GM21529 (cell line): ENCODE measurements at regions not wholly inside any gene's neighbourhood (a gene's known extent, or its start where the extent isn't known, plus 50 kb on each side); places are given as distances from the start of the nearest gene placed in this dataset.
"Not testable (repeated sequence)": the region's sequence is repeated elsewhere in the genome, so short reads cannot be mapped to it uniquely, and the experiment has no call there.

Source experiments
- ATAC-seq: cut with Tn5 transposase; IDR thresholded peaks from one replicate; pipeline ENCODE4 v1.9.1; 2021; ENCODE audit not compliant: unreplicated experiment

DNA sequence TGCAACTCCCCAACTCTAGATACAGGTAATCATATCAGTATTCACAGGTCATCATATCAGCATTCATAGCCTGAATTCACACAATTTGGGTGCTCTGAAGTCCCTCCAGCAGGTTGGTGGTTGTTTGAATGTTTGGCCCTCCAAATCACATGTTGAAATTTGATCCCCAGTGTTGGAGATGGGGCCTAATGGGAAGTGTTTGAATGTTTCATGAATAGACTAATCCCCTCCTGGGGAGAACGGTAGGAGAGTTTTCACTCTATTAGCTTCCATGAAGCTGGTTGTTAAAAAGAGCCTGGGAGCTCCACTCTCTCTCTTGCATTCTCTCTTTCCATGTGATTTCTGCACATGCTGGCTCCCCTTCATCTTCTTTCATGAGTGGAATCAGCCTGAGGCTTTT is 288.6 kb upstream of the PCDH9 start:
- no peak for ATAC-seq

DNA sequence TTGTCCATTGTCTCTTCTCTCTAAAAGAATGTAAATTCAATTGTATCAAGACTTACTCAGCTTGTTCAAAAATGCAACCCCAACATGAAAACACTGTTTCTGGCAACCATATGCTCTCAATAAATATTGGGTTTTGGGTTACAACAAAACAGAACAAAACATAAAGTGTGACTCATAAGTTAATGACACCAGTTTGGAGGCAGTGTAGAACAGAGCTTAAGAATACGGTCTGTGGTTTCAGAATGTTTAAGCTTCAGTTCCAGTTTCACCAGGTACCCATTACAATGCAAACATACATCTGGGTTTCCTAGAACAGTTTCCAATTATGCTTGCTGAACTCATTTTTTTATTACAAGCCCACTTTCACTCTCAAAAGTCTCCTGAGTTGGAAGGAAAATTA is 285.8 kb upstream of the PCDH9 start:
- ATAC-seq, result peak; percentile 61

DNA sequence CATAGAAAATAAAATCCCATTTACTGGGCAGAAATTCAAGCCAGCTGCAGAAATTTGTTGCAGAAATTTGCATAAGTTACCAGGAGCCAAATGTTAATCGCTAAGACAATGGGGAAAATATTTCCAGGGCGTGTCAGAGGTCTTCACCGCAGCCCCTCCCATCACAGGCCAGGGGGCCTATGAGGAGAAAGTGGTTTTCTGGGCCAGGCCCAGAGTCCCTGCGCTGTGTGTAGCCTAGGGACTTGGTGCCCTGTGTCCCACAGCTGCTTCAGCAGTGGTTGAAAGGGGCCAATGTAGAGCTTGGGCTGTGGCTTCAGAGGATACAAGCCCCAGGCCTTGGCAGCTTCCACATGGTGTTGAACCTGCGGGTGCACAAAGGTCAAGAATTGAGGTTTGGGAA is 278.9 kb upstream of the PCDH9 start:
- no peak for ATAC-seq

DNA sequence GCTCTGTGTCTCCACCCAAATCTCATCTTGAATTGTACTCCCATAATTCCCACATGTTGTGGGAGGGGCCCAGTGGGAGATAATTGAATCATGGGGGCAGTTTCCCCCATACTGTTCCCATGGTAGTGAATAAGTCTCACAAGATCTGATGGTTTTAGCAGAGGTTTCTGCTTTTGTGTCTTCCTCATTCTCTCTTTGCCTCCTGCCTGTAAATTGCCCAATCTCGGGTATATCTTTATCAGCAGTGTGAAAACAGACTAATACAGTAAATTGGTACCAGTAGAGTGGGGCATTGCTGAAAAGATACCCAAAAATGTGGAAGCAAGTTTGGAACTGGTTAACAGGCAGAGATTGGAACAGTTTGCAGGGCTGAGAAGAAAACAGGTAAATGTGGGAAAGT is 278.1 kb upstream of the PCDH9 start:
- ATAC-seq, result not testable (repeated sequence)

DNA sequence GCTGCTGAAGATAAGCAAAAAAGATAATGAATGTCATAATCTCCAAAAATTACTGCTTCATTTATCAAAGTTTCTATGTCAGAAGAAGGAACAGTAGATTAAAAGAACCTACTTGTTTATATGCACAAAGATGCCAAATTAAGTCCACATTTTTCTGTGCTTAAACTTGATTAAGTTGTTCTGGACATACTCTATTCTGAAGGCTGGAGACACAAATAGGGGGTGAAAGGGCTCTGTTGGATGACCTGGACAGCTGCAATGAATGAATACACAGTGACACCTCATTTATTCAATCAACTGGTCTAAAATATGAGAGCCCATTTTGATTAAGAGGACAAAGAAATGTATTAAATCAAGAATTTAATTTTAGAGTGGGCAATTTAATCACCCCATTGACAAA is 276.3 kb upstream of the PCDH9 start:
- no peak for ATAC-seq

DNA sequence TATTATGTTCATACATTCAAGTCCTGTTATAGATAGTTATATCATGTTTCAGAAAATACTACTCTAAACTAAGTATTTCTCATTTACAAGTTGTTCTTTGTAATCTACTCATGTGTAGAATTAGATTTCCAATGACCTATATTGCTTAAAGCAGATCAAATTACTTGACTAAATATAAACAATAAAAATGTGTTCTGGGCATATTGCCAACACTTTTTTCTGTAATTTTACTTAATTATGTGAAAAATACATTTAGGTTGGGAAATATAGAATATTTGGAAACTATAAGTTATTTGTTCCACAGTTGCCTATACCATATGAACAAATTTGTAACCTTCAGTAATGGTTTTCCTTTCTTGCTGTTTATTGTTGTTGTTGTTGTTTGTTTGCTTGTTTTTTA is 275.2 kb upstream of the PCDH9 start:
- ATAC-seq, result no peak

DNA sequence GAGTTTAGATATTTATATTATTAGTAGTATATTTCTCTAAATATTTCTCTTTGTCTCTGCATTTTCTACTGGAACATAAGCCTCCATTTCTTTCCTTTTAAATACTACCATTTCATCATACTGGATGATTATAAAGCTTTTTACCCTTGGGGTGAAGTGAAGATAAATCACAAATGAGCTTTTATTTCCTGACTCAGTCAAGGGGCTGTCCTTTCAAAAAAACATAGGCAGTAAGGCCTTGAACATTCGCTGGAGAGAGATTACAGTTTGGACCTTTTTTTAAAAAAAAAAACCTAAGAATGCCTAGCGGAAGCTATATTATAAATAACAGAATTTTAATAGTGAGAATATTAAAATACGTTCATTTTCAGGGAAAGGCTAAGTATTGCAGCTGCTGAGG is 268.8 kb upstream of the PCDH9 start:
- no peak for ATAC-seq

DNA sequence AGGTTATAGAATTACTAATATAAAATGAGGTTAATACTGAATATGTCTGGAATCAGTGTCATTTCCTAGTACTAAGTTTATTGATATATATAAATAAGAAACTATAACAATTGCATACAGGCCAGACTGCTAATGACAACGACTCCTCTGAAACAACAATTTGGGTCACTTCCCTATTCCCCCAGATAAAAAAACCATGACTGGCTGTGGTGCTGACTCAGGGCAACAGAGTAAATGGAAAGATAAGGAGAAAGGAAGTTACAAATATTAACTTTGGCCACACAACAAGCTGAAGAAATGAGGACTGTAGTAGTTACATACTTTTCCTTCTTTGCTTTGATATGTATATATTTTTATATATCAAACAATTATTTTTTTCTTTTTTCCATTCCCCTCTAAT is 263.7 kb upstream of the PCDH9 start:
- ATAC-seq, result no peak

DNA sequence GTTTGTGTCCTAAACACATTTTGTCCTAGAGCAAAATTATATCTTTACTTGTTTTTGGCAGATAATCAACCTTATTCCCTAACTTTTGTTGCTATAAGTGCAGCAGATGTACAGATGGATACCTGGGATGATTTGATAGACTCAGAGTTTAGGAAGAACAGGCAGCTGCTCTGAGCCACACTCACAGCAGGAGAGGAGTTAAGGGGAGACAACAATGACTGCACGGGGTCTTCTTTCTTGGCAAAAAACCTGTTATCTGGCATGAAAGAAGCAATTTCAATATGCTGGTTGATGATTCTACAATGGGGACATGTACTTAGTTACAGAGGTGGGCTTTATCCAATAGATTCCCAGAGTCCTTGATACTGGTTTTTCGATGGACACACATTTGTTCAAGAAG is 258.9 kb upstream of the PCDH9 start:
- no peak for ATAC-seq

DNA sequence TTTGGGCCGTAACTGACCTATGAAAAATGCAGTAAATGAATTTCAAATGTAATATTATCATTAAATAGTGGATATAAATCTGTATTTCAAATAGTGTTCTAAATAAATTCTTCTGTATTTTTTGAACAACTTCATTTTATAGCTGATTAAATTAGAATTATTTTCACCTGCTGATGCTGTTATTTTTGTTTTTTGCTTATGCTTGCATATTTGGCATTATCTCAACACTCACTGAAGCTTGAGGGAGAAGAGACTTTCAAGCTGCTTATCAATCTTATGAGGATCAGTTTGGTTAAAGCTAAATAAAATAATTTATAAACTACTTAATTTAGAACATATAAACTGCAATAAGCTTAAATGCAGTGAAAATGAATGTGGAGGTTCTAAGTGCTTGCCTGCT is 251.3 kb upstream of the PCDH9 start:
- no peak for ATAC-seq

DNA sequence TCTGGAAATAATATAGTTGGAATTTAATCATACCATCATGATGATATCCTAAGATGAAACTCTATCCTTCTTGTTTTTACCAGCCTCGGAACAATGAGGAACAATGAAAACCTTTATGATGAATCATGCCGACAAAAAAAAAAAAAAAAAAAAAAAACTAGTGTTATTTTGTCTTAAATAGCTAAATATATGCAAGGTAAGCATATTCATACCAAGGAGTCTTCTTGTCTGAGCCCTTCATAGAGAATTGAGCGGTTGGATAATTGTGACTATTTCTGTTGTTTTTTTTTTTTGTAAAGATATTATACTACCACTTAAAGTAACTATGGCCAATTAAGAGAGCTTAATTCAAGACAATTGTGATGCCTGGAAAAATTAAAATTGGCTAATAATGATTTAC is 244.0 kb upstream of the PCDH9 start:
- no peak for ATAC-seq

DNA sequence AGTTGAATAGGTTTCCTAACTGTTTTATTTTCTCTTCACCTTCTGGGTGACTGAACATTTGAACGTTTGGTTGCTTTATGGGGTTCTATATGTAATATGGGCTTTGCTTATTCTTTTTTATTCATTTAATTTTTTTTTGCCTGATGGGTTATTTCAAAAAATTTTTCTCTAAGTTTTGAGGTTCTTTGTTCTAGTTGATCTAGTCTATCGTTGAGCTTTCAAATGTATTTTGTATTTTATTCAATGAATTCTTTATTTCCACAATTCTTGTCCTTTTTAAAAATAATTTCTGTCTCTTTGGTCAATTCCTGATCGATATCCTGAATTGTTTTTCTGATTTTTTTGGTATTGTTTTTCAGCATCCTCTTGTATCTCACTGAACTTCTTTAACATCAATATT is 239.5 kb upstream of the PCDH9 start:
- no peak for ATAC-seq

DNA sequence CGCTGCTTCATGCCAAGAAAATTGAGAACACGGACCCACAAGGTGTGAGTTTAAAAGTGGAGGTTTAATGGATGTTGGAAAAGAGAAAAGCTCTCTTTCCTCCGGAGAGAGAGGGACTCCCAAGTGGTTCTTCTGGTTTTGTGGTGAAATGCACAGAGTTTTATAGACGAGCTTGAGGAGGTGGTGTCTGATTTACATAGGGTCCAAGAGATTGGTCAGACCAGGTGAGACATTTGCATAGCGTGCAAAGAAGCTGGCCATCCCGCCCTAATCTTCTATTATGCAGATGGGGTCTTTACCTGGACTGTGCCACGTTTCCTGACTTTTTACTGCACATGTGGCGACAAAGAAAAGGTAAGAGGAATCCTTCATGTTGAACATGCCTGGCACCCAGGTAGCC is 236.4 kb upstream of the PCDH9 start:
- ATAC-seq, result no peak

DNA sequence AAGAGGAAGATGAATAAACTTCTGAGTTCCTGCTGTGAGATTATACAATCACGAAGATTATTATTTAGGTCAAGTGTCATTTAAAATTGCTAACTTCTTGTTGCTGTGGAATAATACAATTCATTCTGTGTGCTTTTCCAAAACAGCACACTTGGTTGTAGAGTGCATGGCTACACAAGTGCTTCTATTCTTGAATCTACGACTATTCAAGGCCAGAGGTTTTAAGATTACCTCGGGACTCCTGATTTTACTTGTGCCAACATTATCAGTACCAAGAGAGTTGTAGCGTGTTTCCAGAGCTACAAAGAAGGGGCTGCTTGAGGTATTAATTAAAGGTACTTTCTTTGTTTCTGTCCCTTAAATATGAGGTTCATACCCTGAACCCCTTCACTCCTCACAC is 234.0 kb upstream of the PCDH9 start:
- no peak for ATAC-seq

DNA sequence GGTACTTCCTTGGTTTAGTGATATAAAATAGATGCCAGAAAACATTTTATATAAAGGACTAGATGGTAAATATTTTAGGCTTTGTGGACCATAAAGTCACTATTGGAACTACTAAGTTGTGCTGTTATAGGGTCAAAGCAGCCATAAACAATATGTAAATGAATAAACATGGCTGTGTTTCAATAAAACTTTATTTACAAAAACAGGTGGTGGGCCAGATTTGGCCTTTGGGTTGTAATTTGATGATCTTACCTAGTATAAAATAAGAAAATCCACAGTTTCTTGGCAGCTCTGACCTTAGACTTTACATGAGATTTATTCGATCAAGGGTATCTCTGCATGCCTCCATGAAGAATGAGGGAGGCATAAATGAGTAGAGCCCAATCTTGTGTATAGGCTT is 232.0 kb upstream of the PCDH9 start:
- ATAC-seq, result no peak

DNA sequence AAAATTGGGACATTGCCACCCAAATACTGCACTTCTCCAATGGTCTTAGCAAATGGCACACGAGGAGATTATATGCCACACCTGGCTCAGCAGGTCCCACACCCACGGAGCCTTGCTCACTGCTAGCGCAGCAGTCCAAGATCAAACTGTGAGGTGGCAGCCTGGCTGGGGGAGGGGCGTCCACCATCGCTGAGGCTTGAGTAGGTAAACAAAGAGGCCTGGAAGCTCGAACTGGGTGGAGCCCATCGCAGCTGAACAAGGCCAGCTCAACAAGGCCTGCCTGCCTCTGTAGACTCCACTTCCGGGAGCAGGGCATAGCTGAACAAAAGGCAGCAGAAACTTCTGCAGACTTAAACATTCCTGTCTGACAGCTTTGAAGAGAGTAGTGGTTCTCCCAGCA is 222.4 kb upstream of the PCDH9 start:
- not testable (repeated sequence) for ATAC-seq

DNA sequence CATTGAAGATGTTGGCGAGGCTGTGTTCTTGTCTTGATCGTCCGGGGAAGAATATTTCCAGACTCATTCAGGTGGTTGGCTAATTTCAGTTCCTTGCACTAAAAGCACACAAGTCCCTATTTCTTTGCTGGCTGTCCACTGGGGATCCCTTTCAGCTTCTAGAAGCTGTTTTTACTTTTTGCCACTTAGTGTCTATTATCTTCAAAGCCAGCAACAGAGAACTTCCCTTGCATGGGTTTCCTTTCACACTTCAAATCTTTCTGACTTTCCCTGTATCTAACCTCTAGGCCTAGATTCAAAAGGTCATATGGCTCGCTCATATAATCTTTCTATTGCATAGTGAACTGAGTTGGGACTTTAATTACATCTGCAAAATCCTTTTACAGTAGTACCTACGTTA is 215.3 kb upstream of the PCDH9 start:
- ATAC-seq, result no peak

DNA sequence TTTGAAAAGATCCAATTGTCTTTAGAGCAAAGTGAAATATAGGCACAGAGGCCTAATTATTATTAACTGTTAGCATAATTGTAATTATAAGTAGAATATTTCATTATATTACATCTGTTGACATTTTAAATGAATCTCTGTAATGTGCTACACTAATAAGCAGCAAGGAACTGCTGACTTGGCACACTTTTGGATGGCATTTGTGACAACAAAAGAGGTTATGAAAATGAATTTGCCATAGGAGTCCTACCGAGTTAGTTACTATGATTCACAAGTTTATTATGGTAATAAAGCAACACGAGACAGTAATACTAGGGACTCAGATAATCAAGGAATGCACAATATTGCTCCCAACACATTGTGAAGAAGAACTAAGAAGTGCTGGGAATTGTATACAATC is 213.8 kb upstream of the PCDH9 start:
- no peak for ATAC-seq

DNA sequence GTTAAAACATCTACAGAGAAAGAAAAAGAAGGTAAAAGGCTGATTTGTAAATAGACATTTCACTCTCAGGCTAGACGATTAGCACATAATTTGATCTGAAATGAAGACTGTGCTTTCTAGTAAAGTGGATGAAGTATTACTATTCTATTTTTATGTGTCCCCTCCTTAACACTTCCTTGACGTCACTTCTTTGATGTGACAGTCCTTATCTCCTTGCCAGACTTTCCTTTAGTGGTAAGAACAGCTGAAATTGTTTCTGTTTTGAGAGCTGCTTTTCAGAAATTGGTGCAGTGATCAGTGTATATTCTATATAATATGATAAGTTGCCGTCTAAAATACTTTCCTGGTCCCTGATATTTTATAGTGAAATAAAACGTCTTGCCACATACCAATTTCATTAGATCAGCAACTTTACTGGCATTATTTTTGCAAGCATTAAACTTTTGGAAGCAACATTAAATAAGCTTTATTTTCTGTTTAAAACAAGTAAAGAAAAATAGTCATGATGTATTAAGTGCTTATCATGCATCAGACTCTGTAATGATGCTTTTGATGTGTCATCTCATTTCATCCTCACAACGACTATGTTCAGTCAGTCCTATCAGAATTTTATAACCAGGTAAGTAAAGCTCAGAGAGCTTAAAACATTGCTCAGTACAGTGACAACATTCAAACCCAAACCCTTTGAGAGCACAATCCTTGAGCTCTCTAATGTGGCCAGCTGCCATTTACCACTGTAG is 210.3 kb upstream of the PCDH9 start:
- ATAC-seq, result no peak

DNA sequence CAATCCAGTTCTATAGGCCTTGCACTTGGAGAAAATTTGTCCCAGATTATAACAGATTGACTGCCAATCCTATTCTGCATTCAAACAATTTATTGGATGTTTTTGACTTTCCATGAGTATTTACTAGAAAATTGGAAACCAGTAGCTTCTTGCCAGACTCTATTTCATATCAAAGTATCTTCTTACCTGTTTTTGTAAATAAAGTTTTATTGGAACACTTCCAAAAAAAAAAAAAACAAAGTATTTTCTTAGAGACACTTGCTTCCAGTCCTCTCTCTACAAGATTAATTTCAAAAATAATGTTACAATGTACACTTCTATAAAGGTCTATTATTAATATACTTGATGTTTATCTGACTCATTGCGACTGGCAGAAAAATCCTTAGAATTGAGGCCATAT is 209.2 kb upstream of the PCDH9 start:
- ATAC-seq, result no peak

DNA sequence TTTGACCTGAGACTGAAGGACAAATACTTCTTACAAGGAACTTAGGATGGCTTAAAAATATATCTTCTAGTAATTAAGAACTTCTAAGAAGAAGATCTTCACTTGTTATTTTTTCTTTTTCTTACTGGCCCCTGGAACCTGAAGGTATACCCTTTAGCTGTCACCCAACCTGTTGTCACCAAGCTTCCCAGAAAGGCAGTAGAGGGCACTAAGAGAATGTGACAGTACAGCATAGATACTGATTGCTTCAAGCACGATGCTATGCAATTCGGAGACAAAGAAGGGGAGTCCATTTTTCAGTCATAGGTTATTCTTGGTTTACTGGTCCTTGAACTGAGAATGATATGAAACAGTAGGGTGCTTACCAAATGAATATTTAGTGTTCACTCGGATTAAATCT is 208.3 kb upstream of the PCDH9 start:
- ATAC-seq, result no peak

DNA sequence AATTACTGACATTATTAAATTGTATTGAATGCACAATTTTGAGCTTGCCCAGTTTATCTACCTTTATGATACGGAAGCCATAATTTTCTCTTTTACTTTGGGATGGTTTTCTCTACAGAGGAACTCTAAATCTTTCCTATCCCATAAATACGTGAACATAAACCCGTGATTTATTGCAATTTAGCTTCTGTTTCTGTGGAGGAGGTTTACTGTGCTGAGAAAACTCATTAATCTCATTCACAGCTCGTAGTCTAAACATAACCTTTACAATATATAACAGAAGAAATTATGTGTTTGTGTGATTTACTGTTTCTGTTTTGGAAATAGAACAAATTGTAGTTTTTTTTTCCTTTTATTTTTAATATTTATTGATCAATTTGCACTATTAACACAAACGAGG is 207.1 kb upstream of the PCDH9 start:
- ATAC-seq, result no peak

DNA sequence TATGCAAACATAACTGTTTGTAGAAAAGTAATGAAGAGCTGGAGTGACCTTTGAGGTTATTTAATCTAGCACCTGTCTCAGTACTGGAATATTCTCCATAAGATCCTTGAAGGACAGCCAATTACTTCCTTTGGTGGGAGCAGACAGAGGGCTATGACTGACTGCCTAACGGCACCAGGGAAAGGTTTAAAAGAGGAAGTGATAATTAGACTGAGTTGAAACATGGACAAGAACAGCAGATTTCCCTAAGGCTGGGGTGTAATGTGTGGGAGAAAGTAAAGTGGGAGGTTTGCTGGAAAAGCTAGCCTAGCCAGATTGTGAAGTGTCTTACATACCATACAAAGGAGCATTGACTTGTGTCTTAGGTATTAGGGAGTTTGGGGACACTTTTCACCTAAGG is 191.3 kb upstream of the PCDH9 start:
- ATAC-seq, result no peak
